SK-N-SH (cell line): ENCODE measurements at regions not wholly inside any gene's neighbourhood (a gene's known extent, or its start where the extent isn't known, plus 50 kb on each side); places are given as distances from the start of the nearest gene placed in this dataset.

ENCODE experiments used
- CTCF ChIA-PET: fragments of 300-600, 350-600 bp; formaldehyde crosslinking; extraction: SDS; loops from one replicate; lab custom pipeline; 2021; lab: Yijun Ruan, JAX
- POLR2A ChIA-PET: fragments of 350-600 bp; sonication (Branson Sonifier 250); formaldehyde crosslinking; extraction: SDS; loops from one replicate; lab custom pipeline; 2020; ENCODE audit warnings: antibody characterized with exemption, inconsistent platforms; lab: Yijun Ruan, JAX
- DNase-seq: peaks from one replicate; pipeline ENCODE4 v3.0.0; 2012
- H2AFZ ChIP-seq: fragments of 200-600 bp; sonication (generic); 2 replicates; pipeline ENCODE4 v1.8.1; 2016; ENCODE audit warnings: antibody characterized with exemption, mild to moderate bottlenecking, low read depth
- H3F3A ChIP-seq: fragments of 200-600 bp; sonication (generic); replicated peaks from 2 replicates; pipeline ENCODE3; 2016; ENCODE audit warnings: antibody characterized with exemption, mild to moderate bottlenecking; ENCODE audit not compliant: insufficient read depth
- H3K27ac ChIP-seq, 2 experiments: fragments of 200-500 bp in 1 of 2; fragments of 200-600 bp in 1 of 2; sonication (Bioruptor generic) in 1 of 2; sonication (generic), shearing (Covaris generic) in 1 of 2; 2 replicates each; pipeline versions ENCODE4 v1.5.1 to v1.6.1; 2014 to 2016; ENCODE audit warnings: low read depth in 2 of 2, inconsistent platforms in 1 of 2, low read length in 1 of 2, mild to moderate bottlenecking in 1 of 2, mixed read lengths in 1 of 2
- H3K27me3 ChIP-seq: fragments of 200-600 bp; sonication (generic), shearing (Covaris generic); 2 replicates; pipeline ENCODE4 v1.6.1; 2016; ENCODE audit warnings: mixed run types; ENCODE audit not compliant: insufficient read depth
- H3K36me3 ChIP-seq, 2 experiments: fragments of 200-500 bp in 1 of 2; fragments of 200-600 bp in 1 of 2; sonication (Bioruptor generic) in 1 of 2; sonication (generic) in 1 of 2; replicated peaks in 1 of 2; 2 replicates each; pipeline versions ENCODE3 to v1.5.1; 2014 to 2016; ENCODE audit warnings: low read length in 1 of 2, mild to moderate bottlenecking in 1 of 2; ENCODE audit not compliant: insufficient read depth in 2 of 2, control insufficient read depth in 1 of 2
- H3K4me1 ChIP-seq, 2 experiments: fragments of 200-500 bp in 1 of 2; fragments of 200-600 bp in 1 of 2; sonication (Bioruptor generic) in 1 of 2; sonication (generic), shearing (Covaris generic) in 1 of 2; 2 replicates each; pipeline versions ENCODE4 v1.5.1 to v1.6.1; 2014 to 2016; ENCODE audit warnings: low read depth in 1 of 2, low read length in 1 of 2, mixed run types in 1 of 2; ENCODE audit not compliant: insufficient read depth in 2 of 2, control insufficient read depth in 1 of 2
- H3K4me2 ChIP-seq: fragments of 200-600 bp; sonication (generic), shearing (Covaris generic); 2 replicates; pipeline ENCODE4 v1.6.1; 2017; ENCODE audit warnings: mixed run types
- H3K4me3 ChIP-seq, 2 experiments: fragments of 200-500 bp in 1 of 2; fragments of 200-600 bp in 1 of 2; sonication (Bioruptor generic) in 1 of 2; sonication (generic), shearing (Covaris generic) in 1 of 2; 2 replicates each; pipeline versions ENCODE4 v1.5.1 to v1.8.1; 2014 to 2016; ENCODE audit warnings: low read depth in 2 of 2, inconsistent platforms in 1 of 2, low read length in 1 of 2, mild to moderate bottlenecking in 1 of 2, mixed read lengths in 1 of 2, moderate library complexity in 1 of 2
- H3K79me2 ChIP-seq: fragments of 200-600 bp; sonication (generic); 2 replicates; pipeline ENCODE4 v1.8.1; 2017; ENCODE audit warnings: mild to moderate bottlenecking; ENCODE audit not compliant: insufficient read depth
- H3K9ac ChIP-seq: fragments of 200-600 bp; sonication (generic); 2 replicates; pipeline ENCODE4 v1.6.1; 2017; ENCODE audit warnings: mixed run types
- H3K9me2 ChIP-seq: fragments of 200-600 bp; sonication (generic); 2 replicates; pipeline ENCODE4 v1.6.1; 2017; ENCODE audit warnings: mixed run types
- H3K9me3 ChIP-seq: fragments of 200-600 bp; sonication (generic); 2 replicates; pipeline ENCODE4 v1.6.1; 2017; ENCODE audit warnings: mixed run types, mild to moderate bottlenecking, moderate library complexity
- H4K20me1 ChIP-seq: fragments of 200-600 bp; sonication (generic); 2 replicates; pipeline ENCODE4 v1.6.1; 2017; ENCODE audit warnings: mild to moderate bottlenecking, mixed run types; ENCODE audit not compliant: insufficient read depth
- CHD2 ChIP-seq: fragments of 150-350 bp; IDR thresholded peaks from 2 replicates; pipeline ENCODE4 v1.6.1; 2018; ENCODE audit warnings: low read length; ENCODE audit not compliant: partially characterized antibody
- CTCF ChIP-seq: fragments of 200-600 bp; sonication (generic); IDR thresholded peaks from 2 replicates; pipeline ENCODE4 v1.6.1; 2017; ENCODE audit warnings: antibody characterized with exemption, mild to moderate bottlenecking, moderate library complexity
- ELF1 ChIP-seq: IDR thresholded peaks from 2 replicates; pipeline ENCODE4 v1.4.0; 2012
- EP300 ChIP-seq, 2 experiments: IDR thresholded peaks; 2 replicates each; pipeline versions ENCODE4 v1.4.0 to v1.6.1; 2012; ENCODE audit warnings: borderline replicate concordance in 1 of 2, low read depth in 1 of 2, low read length in 1 of 2
- EZH2phosphoT487 ChIP-seq: fragments of 200-600 bp; sonication (generic); IDR thresholded peaks from 2 replicates; pipeline ENCODE4 v1.6.1; 2017; ENCODE audit warnings: low read depth, mixed run types, mild to moderate bottlenecking, antibody characterized with exemption, moderate library complexity, borderline replicate concordance
- FOSL2 ChIP-seq: IDR thresholded peaks from 2 replicates; pipeline ENCODE4 v1.4.0; 2012; ENCODE audit warnings: low read depth, mild to moderate bottlenecking, moderate library complexity, borderline replicate concordance
- FOXJ3 ChIP-seq: sonication (generic); formaldehyde crosslinking; IDR thresholded peaks from 2 replicates; pipeline ENCODE4 v1.5.1; 2020; ENCODE audit warnings: mild to moderate bottlenecking, missing genetic modification reagents
- JUND ChIP-seq: IDR thresholded peaks from 2 replicates; pipeline ENCODE4 v1.4.0; 2012
- MEF2A ChIP-seq: IDR thresholded peaks from 2 replicates; pipeline ENCODE4 v1.4.0; 2012; ENCODE audit warnings: low read depth, borderline replicate concordance
- MXI1 ChIP-seq: IDR thresholded peaks from 2 replicates; pipeline ENCODE4 v1.6.1; 2012; ENCODE audit warnings: mild to moderate bottlenecking, low read depth, low read length, improper control_type of control experiment
- NFIC ChIP-seq: IDR thresholded peaks from 2 replicates; pipeline ENCODE4 v1.4.0; 2012; ENCODE audit warnings: borderline replicate concordance
- RAD21 ChIP-seq: IDR thresholded peaks from 2 replicates; pipeline ENCODE4 v1.6.1; 2012; ENCODE audit warnings: mild to moderate bottlenecking, low read length
- RFX5 ChIP-seq: IDR thresholded peaks from 2 replicates; pipeline ENCODE4 v1.6.1; 2012; ENCODE audit warnings: mild to moderate bottlenecking, improper control_type of control experiment, low read length
- SIN3A ChIP-seq: IDR thresholded peaks from 2 replicates; pipeline ENCODE4 v1.6.1; 2012; ENCODE audit warnings: low read depth, mild to moderate bottlenecking, low read length, moderate library complexity, borderline replicate concordance
- SMC3 ChIP-seq: IDR thresholded peaks from 2 replicates; pipeline ENCODE4 v1.6.1; 2012; ENCODE audit warnings: low read depth, low read length, improper control_type of control experiment
- TCF12 ChIP-seq: IDR thresholded peaks from 2 replicates; pipeline ENCODE4 v1.4.0; 2012
- TEAD4 ChIP-seq: IDR thresholded peaks from 2 replicates; pipeline ENCODE4 v1.4.0; 2012; ENCODE audit warnings: mild to moderate bottlenecking, borderline replicate concordance; ENCODE audit not compliant: insufficient read depth
- YY1 ChIP-seq: IDR thresholded peaks from 2 replicates; pipeline ENCODE4 v1.4.0; 2012; ENCODE audit warnings: low read depth, mild to moderate bottlenecking
- WGBS: methylation state at CpG from one replicate; pipeline ENCODE4 v1.1.6; 2017; ENCODE audit warnings: low lambda C conversion rate; 5-methylcytosine and 5-hydroxymethylcytosine counted together
- TF ChIP-seq, protein P1 (sequence below): IDR thresholded peaks from 2 replicates; pipeline ENCODE4; 2012
- TF ChIP-seq, protein P2 (sequence below): IDR thresholded peaks from 2 replicates; pipeline ENCODE4 v1.4.0; 2012; ENCODE audit warnings: low read depth, borderline replicate concordance

DNA sequence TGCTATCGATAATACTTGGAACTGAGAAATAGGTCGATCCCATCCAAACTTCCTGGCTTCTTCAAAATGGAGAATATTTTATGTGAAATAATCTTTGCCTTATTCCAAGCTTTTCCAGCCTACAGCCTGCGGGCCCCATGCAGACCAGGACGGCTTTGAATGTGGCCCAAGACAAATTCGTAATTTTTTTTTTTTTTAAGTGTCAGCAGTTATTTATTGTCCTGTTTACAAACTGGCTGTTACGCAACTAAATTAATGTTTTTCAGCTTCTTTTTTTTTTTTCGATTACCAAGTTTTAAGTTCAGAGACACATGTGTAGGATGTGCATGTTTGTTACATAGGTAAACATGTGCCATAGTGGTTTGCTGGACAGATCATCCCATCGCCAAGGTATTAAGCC, 411.7 kb upstream of the EDIL3 start:
- H3K4me3 ChIP-seq = no peak overlapping the region
- WGBS = 37% methylated on average over 8 of the region's 8 CpGs

DNA sequence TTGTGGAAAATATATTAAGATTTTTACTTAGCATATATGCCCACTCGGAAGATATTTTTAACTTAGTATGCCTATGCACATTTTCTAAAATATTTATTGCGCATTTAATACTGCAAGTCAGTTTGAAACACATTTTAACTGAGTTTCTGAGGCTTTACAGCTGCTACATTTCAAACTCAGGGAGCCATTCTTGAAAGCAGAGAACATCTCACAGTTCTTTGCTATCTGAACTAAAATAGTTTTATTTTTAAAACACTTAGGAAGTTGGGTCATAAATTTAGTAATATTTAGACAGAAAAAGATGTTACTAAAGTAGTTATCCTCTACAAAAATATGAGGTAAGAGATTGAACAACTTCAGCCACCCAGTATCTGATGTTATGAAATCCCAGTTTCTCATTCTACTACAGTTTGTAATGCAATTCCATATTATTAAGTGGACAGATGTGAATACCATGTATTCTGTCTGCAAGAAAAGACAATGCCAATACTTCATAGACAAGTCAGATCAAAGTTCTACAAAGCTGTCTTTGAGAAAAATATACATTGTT, 409.9 kb upstream of the EDIL3 start:
- no peak overlapping the region for H3K4me2 ChIP-seq
- no peak for DNase-seq
- H3K36me3 ChIP-seq = no peaks in the 10 kb centered on the region
- no peaks in the 10 kb centered on the region for H3K9me3 ChIP-seq
- no peaks in the 10 kb centered on the region for H3K9me2 ChIP-seq
- no peak overlapping the region for H3K9ac ChIP-seq
- H3K4me3 ChIP-seq = no peak overlapping the region
- TF ChIP-seq SIN3A (no peak), NFIC (no peak), ELF1 (no peak), YY1 (no peak), TCF12 (no peak), RAD21 (no peak), CTCF (no peak), SMC3 (no peak), MEF2A (no peak), FOSL2 (no peak), EP300 (IDR thresholded peaks at IDR 0.05; ENCODE audit: borderline replicate concordance in 1 of 2, low read depth in 1 of 2, low read length in 1 of 2) (no peak), MXI1 (no peak), TEAD4 (no peak), EZH2phosphoT487 (no peak)
- TF ChIP-seq, protein P1, sequence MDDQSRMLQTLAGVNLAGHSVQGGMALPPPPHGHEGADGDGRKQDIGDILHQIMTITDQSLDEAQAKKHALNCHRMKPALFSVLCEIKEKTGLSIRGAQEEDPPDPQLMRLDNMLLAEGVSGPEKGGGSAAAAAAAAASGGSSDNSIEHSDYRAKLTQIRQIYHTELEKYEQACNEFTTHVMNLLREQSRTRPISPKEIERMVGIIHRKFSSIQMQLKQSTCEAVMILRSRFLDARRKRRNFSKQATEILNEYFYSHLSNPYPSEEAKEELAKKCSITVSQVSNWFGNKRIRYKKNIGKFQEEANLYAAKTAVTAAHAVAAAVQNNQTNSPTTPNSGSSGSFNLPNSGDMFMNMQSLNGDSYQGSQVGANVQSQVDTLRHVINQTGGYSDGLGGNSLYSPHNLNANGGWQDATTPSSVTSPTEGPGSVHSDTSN = no peak
- TF ChIP-seq, protein P2, sequence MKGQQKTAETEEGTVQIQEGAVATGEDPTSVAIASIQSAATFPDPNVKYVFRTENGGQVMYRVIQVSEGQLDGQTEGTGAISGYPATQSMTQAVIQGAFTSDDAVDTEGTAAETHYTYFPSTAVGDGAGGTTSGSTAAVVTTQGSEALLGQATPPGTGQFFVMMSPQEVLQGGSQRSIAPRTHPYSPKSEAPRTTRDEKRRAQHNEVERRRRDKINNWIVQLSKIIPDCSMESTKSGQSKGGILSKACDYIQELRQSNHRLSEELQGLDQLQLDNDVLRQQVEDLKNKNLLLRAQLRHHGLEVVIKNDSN = no peak
- H3F3A ChIP-seq = no peaks in the 10 kb centered on the region
- no peaks in the 10 kb centered on the region for H4K20me1 ChIP-seq
- H3K4me1 ChIP-seq = no peaks in the 10 kb centered on the region
- 38% methylated on average over 2 of the region's 2 CpGs for WGBS
- H2AFZ ChIP-seq = no peak overlapping the region
- CTCF ChIA-PET = no interaction called here
- POLR2A ChIA-PET = no interaction called here
- no peak overlapping the region for H3K27ac ChIP-seq
- no peaks in the 10 kb centered on the region for H3K27me3 ChIP-seq
- H3K79me2 ChIP-seq = no peaks in the 10 kb centered on the region

More for the DNA sequence above, 411.7 kb upstream of the EDIL3 start:
- Histone ChIP-seq H3K36me3 (no peaks in the 10 kb centered on the region), H3K9me2 (no peaks in the 10 kb centered on the region), H3K4me1 (no peaks in the 10 kb centered on the region), H3K4me2 (no peak overlapping the region), H3K79me2 (no peaks in the 10 kb centered on the region), H3K9me3 (no peaks in the 10 kb centered on the region), H3K27ac (no peak overlapping the region), H3K27me3 (no peaks in the 10 kb centered on the region), H3K9ac (no peak overlapping the region), H2AFZ (no peak overlapping the region), H4K20me1 (no peaks in the 10 kb centered on the region), H3F3A (no peaks in the 10 kb centered on the region)
- CTCF ChIA-PET = no interaction called here
- DNase-seq = no peak
- TF ChIP-seq FOXJ3 (CRISPR knock-in tag) (no peak), FOSL2 (no peak), RFX5 (no peak), CTCF (no peak), JUND (no peak), SIN3A (no peak), CHD2 (no peak)
- POLR2A ChIA-PET = no interaction called here
